CD4-positive, CD25-positive, alpha-beta regulatory T cell (primary cell): ENCODE measurements at regions not wholly inside any gene's neighbourhood (a gene's known extent, or its start where the extent isn't known, plus 50 kb on each side); places are given as distances from the start of the nearest gene placed in this dataset.

Experiments
- ATAC-seq, 2 donors: fragments of 150-1000 bp; cut with Tn5 transposase; one replicate each; pipeline ENCODE4 v1.10.0; 2021; ENCODE audit warnings: low read depth in 2 of 2, moderate number of reproducible peaks in 2 of 2, moderate library complexity in 1 of 2
- DNase-seq, 3 donors: peaks; one replicate each; pipeline versions ENCODE4 v3.0.0 to v3.0.0-alpha.2; 2012 to 2022; ENCODE audit warnings: mixed read lengths in 1 of 3
- H3K27ac ChIP-seq: one replicate; pipeline ENCODE4 v1.7.0; 2013; ENCODE audit warnings: mild to moderate bottlenecking, low read length; ENCODE audit not compliant: insufficient read depth, poor library complexity, severe bottlenecking
- H3K27me3 ChIP-seq: one replicate; pipeline ENCODE4 v1.7.0; 2013; ENCODE audit warnings: low read length; ENCODE audit not compliant: control insufficient read depth, insufficient read depth
- H3K36me3 ChIP-seq: one replicate; pipeline ENCODE4 v1.7.0; 2013; ENCODE audit warnings: mild to moderate bottlenecking, low read length, moderate library complexity; ENCODE audit not compliant: control insufficient read depth, insufficient read depth
- H3K4me1 ChIP-seq: 2 replicates; pipeline ENCODE4 v1.7.0; 2013; ENCODE audit warnings: mild to moderate bottlenecking, low read length; ENCODE audit not compliant: insufficient read depth, control insufficient read depth, poor library complexity, severe bottlenecking
- H3K4me3 ChIP-seq: one replicate; pipeline ENCODE4 v1.7.0; 2013; ENCODE audit warnings: low read depth, mild to moderate bottlenecking, low read length, moderate library complexity
- H3K9me3 ChIP-seq, 2 experiments: 1 replicate in 1 of 2; 2 replicates in 1 of 2; pipeline ENCODE4 v1.7.0; 2013; ENCODE audit warnings: low read length in 2 of 2, mild to moderate bottlenecking in 1 of 2, moderate library complexity in 1 of 2; ENCODE audit not compliant: control insufficient read depth in 2 of 2
- H3K27ac Mint-ChIP-seq, 3 donors: one replicate each; pipeline ENCODE4 v1.8.0; 2020 to 2022; ENCODE audit warnings: mild to moderate bottlenecking in 3 of 3, mixed read lengths in 3 of 3, moderate library complexity in 2 of 3
- H3K27me3 Mint-ChIP-seq: one replicate; pipeline ENCODE4 v1.8.0; 2022; ENCODE audit warnings: mild to moderate bottlenecking, mixed read lengths
- H3K36me3 Mint-ChIP-seq: one replicate; pipeline ENCODE4 v1.8.0; 2020; ENCODE audit warnings: mixed read lengths
- H3K4me1 Mint-ChIP-seq, 4 donors: one replicate each; pipeline ENCODE4 v1.8.0; 2020 to 2022; ENCODE audit warnings: mixed read lengths in 4 of 4, mild to moderate bottlenecking in 1 of 4
- H3K4me3 Mint-ChIP-seq, 4 donors: one replicate each; pipeline ENCODE4 v1.8.0; 2020 to 2022; ENCODE audit warnings: mild to moderate bottlenecking in 4 of 4, mixed read lengths in 4 of 4, moderate library complexity in 3 of 4
- H3K9me3 Mint-ChIP-seq, 7 donors: one replicate each; pipeline ENCODE4 v1.8.0; 2020 to 2022; ENCODE audit warnings: mixed read lengths in 7 of 7, mild to moderate bottlenecking in 3 of 7, moderate library complexity in 2 of 7

- Mint-ChIP-seq H3K9me3 (peaks cover 0 to 1% (median 0%) of the 10 kb centered on the region in 7 donors), H3K4me3 (no peak overlapping the region), H3K27ac (no peak overlapping the region), H3K27me3 (no peaks in the 10 kb centered on the region), H3K4me1 (no peaks in the 10 kb centered on the region), H3K36me3 (no peaks in the 10 kb centered on the region)
- no peak for DNase-seq
- Histone ChIP-seq H3K36me3 (no peaks in the 10 kb centered on the region), H3K27me3 (no peaks in the 10 kb centered on the region), H3K4me1 (no peaks in the 10 kb centered on the region), H3K9me3 (no peaks in the 10 kb centered on the region), H3K27ac (no peak overlapping the region), H3K4me3 (no peak overlapping the region)
- ATAC-seq, result no peak
Observed at GRCh38 chrX:69000877-69001276, 164.4 kb downstream of the PJA1 start.

- Histone ChIP-seq H3K4me1 (no peaks in the 10 kb centered on the region), H3K9me3 (no peaks in the 10 kb centered on the region), H3K27me3 (no peaks in the 10 kb centered on the region), H3K27ac (no peak overlapping the region), H3K4me3 (no peak overlapping the region), H3K36me3 (no peaks in the 10 kb centered on the region)
- ATAC-seq (no peak), DNase-seq (no peak)
- Mint-ChIP-seq H3K4me3 (no peak overlapping the region), H3K27me3 (no peaks in the 10 kb centered on the region), H3K36me3 (no peaks in the 10 kb centered on the region), H3K9me3 (peaks cover 0 to 1% (median 0%) of the 10 kb centered on the region in 7 donors), H3K27ac (no peak overlapping the region), H3K4me1 (no peaks in the 10 kb centered on the region)
Observed at GRCh38 chrX:68999931-69000330, 165.3 kb downstream of the PJA1 start.

- no peak for ATAC-seq
- DNase-seq, result no peak
- Mint-ChIP-seq H3K4me1 (no peaks in the 10 kb centered on the region), H3K36me3 (no peaks in the 10 kb centered on the region), H3K9me3 (peaks cover 0 to 1% (median 0%) of the 10 kb centered on the region in 7 donors), H3K27ac (no peak overlapping the region), H3K27me3 (no peaks in the 10 kb centered on the region), H3K4me3 (no peak overlapping the region)
- no peaks in the 10 kb centered on the region for H3K36me3 ChIP-seq
- H3K4me1 ChIP-seq, result no peaks in the 10 kb centered on the region
- H3K9me3 ChIP-seq, result no peaks in the 10 kb centered on the region
- H3K4me3 ChIP-seq, result no peak overlapping the region
- H3K27ac ChIP-seq, result no peak overlapping the region
- no peaks in the 10 kb centered on the region for H3K27me3 ChIP-seq
Observed at GRCh38 chrX:68999356-68999755, 165.9 kb downstream of the PJA1 start.

- Histone ChIP-seq H3K9me3 (no peaks in the 10 kb centered on the region), H3K36me3 (no peaks in the 10 kb centered on the region), H3K27me3 (no peaks in the 10 kb centered on the region), H3K4me1 (no peaks in the 10 kb centered on the region), H3K4me3 (no peak overlapping the region), H3K27ac (no peak overlapping the region)
- no peak overlapping the region for H3K4me3 Mint-ChIP-seq
- H3K27me3 Mint-ChIP-seq, result no peaks in the 10 kb centered on the region
- no peaks in the 10 kb centered on the region for H3K4me1 Mint-ChIP-seq
- H3K9me3 Mint-ChIP-seq, result peaks cover 0 to 1% (median 0%) of the 10 kb centered on the region in 7 donors
- DNase-seq, result no peak
- H3K27ac Mint-ChIP-seq, result no peak overlapping the region
- no peaks in the 10 kb centered on the region for H3K36me3 Mint-ChIP-seq
- ATAC-seq, result no peak
Observed at GRCh38 chrX:68998716-68999115, 166.5 kb downstream of the PJA1 start.

GRCh38 chrX:68997911-68998310, 167.3 kb downstream of the PJA1 start:
- H3K27ac ChIP-seq, result no peak overlapping the region
- no peaks in the 10 kb centered on the region for H3K36me3 Mint-ChIP-seq
- H3K9me3 Mint-ChIP-seq, result peaks cover 0 to 1% (median 0%) of the 10 kb centered on the region in 7 donors
- H3K27ac Mint-ChIP-seq, result no peak overlapping the region
- no peaks in the 10 kb centered on the region for H3K4me1 Mint-ChIP-seq
- no peaks in the 10 kb centered on the region for H3K27me3 ChIP-seq
- no peak overlapping the region for H3K4me3 ChIP-seq
- H3K9me3 ChIP-seq, result no peaks in the 10 kb centered on the region
- ATAC-seq, result no peak
- no peaks in the 10 kb centered on the region for H3K27me3 Mint-ChIP-seq
- no peak for DNase-seq
- H3K36me3 ChIP-seq, result no peaks in the 10 kb centered on the region
- H3K4me3 Mint-ChIP-seq, result no peak overlapping the region
- H3K4me1 ChIP-seq, result no peaks in the 10 kb centered on the region

GRCh38 chrX:68997511-68997910, 167.7 kb downstream of the PJA1 start:
- no peak overlapping the region for H3K4me3 Mint-ChIP-seq
- Histone ChIP-seq H3K9me3 (no peaks in the 10 kb centered on the region), H3K27me3 (no peaks in the 10 kb centered on the region), H3K4me1 (no peaks in the 10 kb centered on the region), H3K27ac (no peak overlapping the region), H3K4me3 (no peak overlapping the region), H3K36me3 (no peaks in the 10 kb centered on the region)
- no peaks in the 10 kb centered on the region for H3K27me3 Mint-ChIP-seq
- no peak for ATAC-seq
- H3K4me1 Mint-ChIP-seq, result no peaks in the 10 kb centered on the region
- peaks cover 0 to 1% (median 0%) of the 10 kb centered on the region in 7 donors for H3K9me3 Mint-ChIP-seq
- H3K36me3 Mint-ChIP-seq, result no peaks in the 10 kb centered on the region
- no peak for DNase-seq
- no peak overlapping the region for H3K27ac Mint-ChIP-seq

GRCh38 chrX:68995780-68996551, 167.1 kb downstream of the EFNB1 start:
- no peaks in the 10 kb centered on the region for H3K9me3 ChIP-seq
- no peaks in the 10 kb centered on the region for H3K27me3 ChIP-seq
- H3K36me3 Mint-ChIP-seq, result no peaks in the 10 kb centered on the region
- H3K27ac Mint-ChIP-seq, result no peak overlapping the region
- DNase-seq (no peak), ATAC-seq (no peak)
- no peaks in the 10 kb centered on the region for H3K9me3 Mint-ChIP-seq
- H3K4me1 ChIP-seq, result no peaks in the 10 kb centered on the region
- no peaks in the 10 kb centered on the region for H3K27me3 Mint-ChIP-seq
- H3K4me1 Mint-ChIP-seq, result no peaks in the 10 kb centered on the region
- H3K4me3 Mint-ChIP-seq, result no peak overlapping the region
- no peaks in the 10 kb centered on the region for H3K36me3 ChIP-seq
- no peak overlapping the region for H3K27ac ChIP-seq
- H3K4me3 ChIP-seq, result no peak overlapping the region

- no peaks in the 10 kb centered on the region for H3K9me3 ChIP-seq
- H3K27me3 Mint-ChIP-seq, result no peaks in the 10 kb centered on the region
- H3K4me3 Mint-ChIP-seq, result no peak overlapping the region
- DNase-seq (no peak), ATAC-seq (no peak)
- no peaks in the 10 kb centered on the region for H3K27me3 ChIP-seq
- no peaks in the 10 kb centered on the region for H3K9me3 Mint-ChIP-seq
- no peak overlapping the region for H3K27ac Mint-ChIP-seq
- H3K36me3 Mint-ChIP-seq, result no peaks in the 10 kb centered on the region
- H3K4me1 Mint-ChIP-seq, result no peaks in the 10 kb centered on the region
- H3K4me3 ChIP-seq, result no peak overlapping the region
- H3K4me1 ChIP-seq, result no peaks in the 10 kb centered on the region
- no peak overlapping the region for H3K27ac ChIP-seq
- H3K36me3 ChIP-seq, result no peaks in the 10 kb centered on the region
Observed at GRCh38 chrX:68995386-68995779, 166.6 kb downstream of the EFNB1 start.
